HG03066 (cell line): ENCODE measurements at regions not wholly inside any gene's neighbourhood (a gene's known extent, or its start where the extent isn't known, plus 50 kb on each side); places are given as distances from the start of the nearest gene placed in this dataset.
"Not testable (repeated sequence)": the region's sequence is repeated elsewhere in the genome, so short reads cannot be mapped to it uniquely, and the experiment has no call there.

ENCODE experiments used
- ATAC-seq: cut with Tn5 transposase; IDR thresholded peaks from one replicate; pipeline ENCODE4 v1.9.1; 2021; ENCODE audit warnings: low read depth; ENCODE audit not compliant: unreplicated experiment

DNA sequence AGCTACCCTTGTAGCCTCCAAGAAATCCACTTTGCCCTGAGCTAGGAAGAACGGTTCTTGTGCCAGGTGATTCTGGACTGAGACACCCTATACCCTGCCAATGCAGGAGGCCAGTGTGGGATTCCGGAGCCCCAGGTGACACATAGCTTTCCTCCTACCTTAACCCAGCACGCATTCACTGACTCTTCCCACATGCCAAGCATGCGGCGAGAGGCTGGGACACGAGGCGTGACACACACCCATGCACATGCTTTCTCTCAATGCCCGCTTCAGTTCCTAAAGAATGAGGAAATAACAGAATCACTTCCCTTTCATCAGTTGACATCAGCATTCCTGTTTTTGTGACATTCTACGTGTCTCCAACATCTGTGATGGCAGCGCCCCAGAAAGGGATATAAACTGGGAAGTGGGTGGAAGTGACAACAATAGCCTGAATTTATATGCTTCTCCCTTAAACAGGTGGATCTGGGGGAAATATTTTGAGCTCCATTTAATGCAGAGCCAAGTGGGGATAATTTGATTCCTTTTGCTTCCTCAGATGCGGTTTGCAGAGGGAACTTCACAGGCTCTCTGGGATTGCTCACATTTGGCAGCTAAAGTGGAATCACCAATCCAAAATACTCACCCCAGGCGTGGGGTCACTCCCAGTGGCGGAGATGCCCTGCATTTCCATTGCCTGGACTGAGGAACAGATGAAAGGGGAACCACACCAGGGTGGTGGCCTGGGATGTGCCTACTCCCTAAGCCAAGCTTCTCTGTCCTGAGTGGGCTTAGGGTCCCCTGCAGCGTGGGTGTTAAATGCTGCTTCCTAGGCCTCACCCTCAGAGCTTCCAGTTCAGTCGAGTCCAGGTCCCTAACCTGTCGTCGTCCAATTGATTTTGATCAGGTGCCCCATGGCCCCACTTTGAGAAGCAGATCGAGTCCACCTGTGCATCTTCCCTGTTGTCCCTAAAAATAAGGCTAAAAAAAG is 445.1 kb downstream of the SIPA1L2 start:
- no peak for ATAC-seq

DNA sequence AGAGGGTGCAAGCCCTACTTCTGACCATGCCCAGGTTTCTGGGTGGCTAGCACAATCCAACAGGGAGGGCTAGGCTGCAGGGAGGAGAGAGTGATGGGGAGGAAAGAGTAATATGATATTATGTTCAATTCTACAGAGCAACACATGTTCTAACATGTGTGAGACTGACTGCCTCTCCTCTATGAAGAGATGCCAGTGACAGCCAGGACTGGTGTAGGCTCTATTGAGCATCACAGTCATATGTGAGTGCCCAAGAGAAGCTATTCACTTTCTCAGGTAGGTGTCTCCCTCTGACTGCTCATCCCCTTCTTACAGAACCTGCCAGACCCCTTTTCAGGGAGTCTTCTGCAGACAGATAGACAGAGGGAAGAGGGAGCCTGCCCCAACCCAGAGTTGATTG is 446.1 kb downstream of the SIPA1L2 start:
- no peak for ATAC-seq

DNA sequence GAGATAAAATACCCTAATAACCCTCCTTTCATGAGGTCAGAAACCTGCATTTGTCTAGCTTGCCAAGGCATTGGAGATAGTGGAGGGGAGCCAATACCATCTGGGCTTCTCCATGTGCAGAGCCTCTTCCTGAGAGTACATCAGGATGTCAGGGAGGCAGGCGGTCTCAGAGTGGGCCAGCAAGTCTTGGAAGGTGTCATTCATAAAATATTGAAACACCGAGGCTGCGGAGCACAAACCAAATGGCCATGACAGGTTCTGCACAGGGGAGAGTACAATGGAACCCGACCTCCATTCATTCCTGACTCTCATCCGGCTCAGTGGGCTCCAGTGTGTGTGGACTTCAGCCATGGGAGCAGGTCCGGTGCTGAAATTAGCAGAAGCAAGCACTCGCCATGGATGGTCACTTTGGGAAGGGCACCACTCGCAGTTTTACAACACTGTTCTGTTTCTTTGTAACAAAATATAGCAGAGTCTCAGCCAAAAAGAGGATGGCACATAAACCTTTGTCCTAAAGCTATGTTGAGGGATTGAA is 446.6 kb downstream of the SIPA1L2 start:
- ATAC-seq: no peak

DNA sequence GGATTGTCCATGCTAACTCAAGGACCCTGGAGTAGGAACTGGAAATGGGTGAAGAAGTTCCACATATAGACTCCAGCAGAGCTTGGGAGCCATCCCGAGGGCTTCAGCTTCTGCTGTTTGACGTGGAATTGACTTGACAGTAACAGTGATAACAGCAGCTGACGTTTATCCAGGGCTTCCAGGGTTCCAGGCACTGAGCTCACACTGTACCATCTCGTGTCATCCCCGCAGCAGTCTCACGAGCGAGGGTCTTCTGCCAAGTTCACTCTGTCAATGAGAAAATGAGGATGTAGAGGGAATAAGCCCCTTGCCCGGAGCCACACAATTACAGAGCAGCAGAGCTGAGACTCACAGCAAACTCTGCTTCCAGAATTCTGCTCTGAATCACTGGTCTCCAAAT is 447.7 kb downstream of the SIPA1L2 start:
- no peak for ATAC-seq

DNA sequence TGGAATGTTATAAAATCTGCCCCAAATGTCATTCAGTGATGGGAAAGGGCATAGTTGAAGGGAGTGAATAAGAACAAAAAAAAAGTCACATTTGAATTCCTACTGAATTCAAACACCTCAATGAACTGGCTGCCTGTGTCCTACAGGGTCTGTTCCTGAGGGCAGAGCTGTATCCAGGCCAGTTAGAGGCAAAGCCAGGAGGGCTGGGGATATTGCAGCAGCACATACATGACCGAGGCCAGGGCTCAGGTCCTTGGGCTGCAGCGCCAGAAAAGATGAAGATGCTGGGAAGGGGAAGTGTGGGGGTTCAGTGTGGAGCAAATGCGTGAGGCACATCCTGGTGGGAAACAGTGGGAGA is 449.2 kb downstream of the SIPA1L2 start:
- ATAC-seq: no peak

DNA sequence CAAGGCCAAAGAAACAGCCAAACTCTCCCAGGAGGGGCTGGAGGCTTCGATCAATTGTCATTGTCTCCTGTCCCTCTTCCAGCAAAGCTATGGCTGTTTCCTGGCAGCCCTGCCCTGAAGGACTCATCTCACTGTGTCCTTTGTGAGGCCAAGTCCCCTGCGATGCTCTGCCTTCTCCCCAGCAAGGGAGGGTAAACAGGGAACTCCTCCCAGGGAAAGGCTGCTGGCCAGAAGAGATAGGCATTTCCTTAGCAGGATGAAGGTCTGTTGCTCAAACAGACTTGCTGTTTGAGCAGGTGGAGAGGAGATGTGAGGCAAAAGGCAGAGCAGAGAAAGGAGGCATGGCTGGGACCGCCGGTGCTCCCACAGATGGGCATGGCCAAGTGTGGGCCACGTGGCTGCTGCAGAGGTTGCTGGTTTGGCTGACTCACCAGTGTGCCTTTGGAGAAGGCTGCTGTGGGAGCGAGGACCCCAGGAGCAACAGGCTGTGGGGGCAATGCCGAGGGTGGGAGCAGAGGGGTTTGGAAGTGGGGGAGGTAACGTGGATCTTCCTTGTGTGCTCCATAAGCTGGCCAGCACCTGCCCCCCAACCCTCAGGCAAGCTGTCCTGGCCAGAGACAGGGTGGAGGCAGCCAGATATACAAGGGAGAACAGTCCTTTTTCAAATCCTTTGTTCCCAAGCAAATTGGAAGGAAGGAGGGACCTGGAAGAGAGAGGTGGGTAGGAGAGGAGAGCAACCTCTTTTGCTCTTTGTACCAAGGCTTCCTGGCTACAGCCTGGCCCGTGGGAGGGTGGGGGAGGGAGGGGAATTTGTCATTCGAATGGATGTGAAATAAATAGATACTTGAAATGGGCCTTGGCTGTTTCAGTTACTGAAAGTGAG is 449.8 kb downstream of the SIPA1L2 start:
- no peak for ATAC-seq

DNA sequence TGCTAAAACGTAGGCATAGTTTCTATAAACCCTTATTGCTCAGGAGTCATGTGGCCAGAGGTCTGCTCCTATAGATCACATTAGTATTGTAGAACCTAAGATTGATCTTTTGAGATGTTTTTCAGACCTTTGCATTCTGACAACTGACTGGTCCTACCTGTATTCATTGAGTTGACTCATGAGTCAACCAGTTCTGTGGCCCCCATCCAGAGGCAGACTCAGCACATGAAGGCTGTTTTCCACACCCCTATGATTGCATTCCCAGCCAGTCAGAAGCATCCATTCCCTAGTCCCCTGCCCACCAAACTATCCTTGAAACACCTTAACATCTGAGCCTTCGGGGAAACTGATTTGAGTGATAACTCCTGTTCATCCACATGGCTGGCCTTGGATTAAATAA is 451.7 kb downstream of the SIPA1L2 start:
- ATAC-seq: no peak

DNA sequence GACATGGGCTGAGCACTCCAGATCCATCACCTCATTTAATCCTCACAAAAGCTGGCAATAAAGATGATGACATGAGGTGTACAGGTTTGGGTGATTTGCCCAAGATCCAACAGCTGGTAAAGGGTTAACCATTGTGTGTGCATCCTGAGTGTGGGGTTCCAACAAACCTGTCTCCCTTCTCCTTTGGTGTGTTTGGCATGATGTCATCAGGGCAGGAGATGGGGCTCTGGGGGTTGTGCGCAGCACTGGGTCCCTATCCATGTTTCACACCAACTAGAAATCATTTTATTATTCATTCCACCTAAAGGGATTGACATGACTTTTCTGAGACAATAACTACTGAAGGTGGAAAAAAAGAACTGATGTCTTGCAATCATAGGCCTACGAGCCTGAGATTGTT is 452.5 kb downstream of the SIPA1L2 start:
- ATAC-seq: no peak

DNA sequence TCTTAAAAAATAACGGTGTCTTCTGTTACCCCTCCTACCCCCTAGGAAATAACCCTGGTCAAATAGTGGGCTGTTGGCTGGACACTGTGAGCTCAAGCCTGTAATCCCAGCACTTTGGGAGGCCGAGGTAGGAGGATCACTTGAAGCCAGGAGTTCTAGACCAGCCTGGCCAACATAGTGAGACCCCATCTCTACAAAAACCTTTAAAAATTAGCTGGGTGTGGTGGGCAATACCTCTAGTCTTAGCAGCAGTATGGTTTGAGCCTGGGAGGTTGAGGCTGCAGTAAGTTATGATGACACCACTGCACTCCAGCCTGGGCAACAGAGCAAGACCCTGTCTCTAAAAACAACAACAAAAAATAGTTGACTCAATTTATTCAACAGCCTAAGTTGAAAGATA is 453.7 kb downstream of the SIPA1L2 start:
- ATAC-seq: no peak

DNA sequence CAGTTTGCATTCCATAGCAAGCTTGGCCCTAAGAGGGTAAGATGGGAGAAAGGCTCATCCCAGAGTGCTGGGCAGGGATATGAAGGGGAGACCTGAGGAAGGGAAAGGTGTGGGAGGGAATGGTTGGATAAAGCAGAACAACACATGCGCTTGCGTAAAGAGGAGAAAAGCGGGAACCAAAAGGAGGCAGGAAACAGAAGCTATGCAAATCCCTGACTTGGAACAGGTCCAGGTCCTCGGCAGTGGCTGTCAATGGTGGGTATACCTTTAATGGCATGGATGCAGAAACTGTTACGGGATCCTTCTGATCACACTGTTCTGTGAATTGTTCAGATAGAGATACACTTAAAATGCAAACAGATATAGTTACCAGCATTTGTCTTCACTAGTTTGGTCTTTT is 455.6 kb downstream of the SIPA1L2 start:
- no peak for ATAC-seq

DNA sequence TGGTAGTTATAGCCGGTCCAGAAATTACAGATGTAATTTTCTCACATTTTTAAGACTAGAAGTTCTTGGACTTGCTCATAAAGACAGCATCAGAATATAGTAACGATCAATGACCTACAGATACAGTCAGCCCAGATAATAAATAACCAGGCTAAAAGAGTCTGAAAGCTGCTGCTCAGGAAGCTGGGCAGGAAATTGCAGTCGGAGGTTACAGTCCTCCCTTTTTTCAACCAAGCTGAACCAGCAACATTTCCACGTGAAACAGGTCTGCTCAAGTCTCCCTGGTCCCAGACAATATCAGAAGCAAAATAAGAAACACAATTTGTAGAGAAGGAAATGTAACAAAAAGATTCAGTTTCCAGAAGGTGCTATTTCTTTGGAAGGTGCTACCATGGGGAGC is 457.4 kb downstream of the SIPA1L2 start:
- ATAC-seq: no peak

DNA sequence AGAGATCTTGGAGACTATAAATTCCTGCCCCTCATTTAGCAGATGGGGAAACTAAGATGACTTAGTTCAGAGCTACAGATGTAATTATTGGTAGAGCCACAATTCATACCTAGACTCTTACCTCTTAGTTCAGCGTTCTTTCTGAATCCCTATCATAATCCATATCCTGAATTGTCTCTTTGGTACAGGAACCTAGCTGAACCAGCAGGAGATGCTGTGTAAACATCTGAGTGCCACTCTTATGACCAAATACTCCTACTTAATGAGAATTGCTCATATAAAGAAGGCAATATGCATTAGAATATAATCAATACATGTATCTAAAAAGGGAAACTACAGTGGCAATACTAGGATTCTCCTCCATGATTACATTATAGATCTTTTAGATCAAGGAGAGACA is 459.0 kb downstream of the SIPA1L2 start:
- ATAC-seq: no peak

DNA sequence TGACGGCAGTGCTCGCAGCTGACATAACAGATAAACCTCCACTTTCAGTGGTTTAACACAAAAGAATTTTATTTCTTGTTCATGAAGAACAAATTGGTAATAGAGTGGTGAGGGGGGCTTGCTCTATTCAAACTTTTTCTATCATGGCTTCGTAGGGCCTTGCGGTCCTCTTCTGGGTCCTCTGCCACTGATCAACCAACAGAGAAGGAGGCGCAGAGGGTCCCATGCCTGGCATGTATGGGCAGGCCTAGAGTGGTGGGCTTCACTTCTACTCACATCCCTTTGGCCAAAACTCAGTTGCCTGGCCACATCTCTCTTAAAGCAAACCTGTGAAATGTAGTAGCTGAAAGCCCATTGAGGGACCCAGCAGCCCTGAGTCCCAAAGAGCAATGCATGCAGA is 460.5 kb downstream of the SIPA1L2 start:
- no peak for ATAC-seq

DNA sequence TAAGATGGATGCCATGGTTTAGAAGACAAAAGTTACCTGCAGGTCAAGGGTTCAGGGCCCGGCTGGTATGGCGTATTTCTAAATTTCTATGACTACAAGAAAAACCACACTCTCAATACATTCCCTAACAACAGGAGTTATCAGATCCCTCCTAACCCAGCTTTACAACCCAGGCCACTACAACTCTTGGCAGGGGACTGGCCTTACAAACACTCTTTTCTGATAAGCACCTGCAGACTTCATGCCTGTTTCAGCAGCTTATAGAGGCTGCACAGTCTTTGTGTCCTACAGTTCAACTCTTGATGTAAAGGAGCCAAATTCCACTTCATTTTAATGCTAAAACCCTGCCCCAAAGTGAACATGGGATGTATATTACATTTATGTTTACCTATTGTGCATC is 461.4 kb downstream of the SIPA1L2 start:
- no peak for ATAC-seq

DNA sequence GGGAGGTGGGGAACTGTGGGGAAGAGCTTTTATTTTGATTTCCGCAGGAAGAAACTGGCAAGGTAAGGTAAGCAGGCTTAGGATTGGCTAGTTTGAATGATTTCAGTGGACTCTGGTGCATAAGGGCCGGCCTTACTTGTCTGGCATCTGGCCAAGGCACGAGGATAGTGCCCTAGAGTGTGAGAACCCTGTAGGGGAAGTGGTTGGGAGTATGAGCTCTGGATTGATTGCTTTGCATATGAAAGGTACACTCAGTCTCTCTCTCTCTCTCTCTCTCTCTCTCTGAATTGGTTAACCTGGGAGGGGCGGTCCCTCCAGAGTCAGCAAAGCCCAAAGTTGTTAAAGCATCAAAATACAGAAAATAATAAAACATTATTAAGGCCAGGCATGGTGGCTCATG is 463.0 kb downstream of the SIPA1L2 start:
- ATAC-seq: no peak

DNA sequence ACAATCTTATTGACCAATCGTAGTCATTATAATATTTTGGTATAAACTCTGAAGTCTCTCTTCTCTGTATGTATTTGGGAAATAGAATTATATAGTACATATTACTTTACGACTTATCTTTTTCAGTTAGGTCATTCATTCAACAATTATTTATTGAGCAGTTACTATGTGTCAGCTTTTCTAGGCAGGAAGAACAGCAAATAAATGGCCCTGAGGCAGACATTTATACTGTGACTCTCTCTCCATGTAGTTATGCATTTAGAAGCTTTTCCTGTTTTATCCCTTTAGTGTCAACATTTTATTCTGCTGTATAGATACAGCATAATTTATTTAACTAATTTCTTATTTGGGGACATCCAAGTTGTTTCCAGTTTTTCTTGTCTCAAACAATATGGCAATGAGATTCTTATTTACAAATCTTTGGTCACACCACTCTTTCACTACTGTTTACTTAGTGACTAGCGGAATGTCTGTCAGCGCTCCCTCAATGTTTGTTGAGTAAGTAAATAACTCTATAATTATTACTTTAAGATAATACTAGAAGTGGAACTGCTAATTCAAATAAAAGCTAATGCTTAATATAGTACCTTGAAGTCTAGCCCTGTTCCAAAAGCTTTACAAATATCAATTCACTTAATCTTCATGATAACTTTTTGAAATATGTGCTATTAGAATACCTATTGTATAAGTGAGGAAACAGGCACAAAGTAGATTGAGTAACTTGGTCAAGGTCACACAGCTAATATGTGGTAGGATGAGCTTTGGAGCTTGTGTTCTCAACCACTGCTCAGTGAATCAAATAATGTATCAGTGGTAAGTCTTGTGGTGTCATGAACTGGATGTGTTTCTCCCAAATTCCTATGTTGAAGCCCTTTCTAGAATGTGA is 465.6 kb downstream of the SIPA1L2 start:
- ATAC-seq: no peak

DNA sequence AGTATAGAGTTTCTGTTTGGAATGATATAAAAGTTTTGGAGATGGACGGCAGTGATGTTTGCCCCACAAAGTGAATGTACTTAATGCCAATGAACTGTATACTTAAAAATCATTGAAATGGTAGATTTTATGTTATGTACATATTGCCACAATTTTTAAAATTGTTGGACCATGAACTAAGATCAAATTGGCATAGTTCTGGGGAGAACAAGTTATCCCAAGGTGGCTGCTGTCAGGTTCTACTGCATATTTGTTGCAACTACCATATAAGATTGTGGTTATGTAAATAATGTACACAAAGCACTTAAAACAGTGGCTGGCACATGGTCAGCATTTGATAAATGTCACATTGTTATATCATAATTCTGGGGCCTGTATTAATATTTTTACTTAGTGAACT is 466.4 kb downstream of the SIPA1L2 start:
- no peak for ATAC-seq

DNA sequence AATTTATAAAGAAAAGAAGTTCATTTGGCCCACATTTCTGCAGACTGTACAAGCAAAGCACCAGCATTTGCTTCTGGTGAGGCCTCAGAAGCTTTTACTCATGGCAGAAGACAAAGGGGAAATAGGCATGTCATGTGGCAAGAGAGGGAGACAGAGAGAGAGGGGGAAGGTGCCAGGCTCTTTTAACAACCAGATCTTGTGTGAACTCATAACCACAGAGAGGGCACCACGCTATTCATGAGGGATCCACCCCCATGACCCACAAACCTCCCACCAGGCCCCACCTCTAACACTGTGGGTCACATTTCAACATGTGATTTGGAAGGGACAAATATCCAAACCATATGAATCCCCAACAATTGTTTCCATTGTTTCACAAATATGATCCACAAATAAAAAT is 467.9 kb downstream of the SIPA1L2 start:
- ATAC-seq: no peak

DNA sequence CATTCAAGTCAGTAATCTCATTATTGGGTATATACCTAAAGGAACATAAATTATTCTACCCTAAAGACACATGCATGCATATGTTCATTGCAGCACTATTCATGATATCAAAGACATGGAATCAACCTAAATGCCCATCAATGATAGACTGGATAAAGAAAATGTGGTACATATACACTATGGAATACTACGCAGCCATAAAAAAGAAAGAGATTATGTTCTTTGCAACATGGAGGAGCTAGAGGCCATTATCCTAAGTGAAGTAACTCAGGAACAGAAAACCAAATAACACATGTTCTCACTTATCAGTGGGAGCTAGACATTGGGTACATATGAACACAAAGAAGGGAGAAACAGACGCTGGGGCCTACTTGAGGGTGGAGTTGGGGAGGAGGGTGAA is 471.4 kb downstream of the SIPA1L2 start:
- ATAC-seq: not testable (repeated sequence)

DNA sequence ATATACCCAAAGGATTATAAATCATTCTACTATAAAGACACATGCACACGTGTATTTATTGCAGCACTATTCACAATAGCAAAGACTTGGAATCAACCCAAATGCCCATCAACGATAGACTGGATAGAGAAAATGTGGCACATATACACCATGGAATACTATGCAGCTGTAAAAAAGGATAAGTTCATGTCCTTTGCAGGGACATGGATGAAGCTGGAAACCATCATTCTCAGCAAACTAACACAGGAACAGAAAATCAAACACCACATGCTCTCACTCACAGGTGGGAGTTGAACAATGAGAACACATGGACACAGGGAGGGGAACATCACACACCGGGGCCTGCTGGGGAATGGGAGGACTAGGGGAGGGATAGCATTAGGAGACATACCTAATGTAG is 473.9 kb downstream of the SIPA1L2 start:
- not testable (repeated sequence) for ATAC-seq
